ENCODE measurements at regions not wholly inside any gene's neighbourhood (a gene's known extent, or its start where the extent isn't known, plus 50 kb on each side); places are given as distances from the start of the nearest gene placed in this dataset.
"Not testable (repeated sequence)": the region's sequence is repeated elsewhere in the genome, so short reads cannot be mapped to it uniquely, and the experiment has no call there.

- no peak overlapping the region for H3K4me2 ChIP-seq (ENCODE audit: low read depth, low read length)
- no peak for DNase-seq
- no peaks in the 10 kb centered on the region for H3F3A ChIP-seq (ENCODE audit: insufficient read depth, low read length)
- no peak for TF ChIP-seq EZH2phosphoT487 (IDR thresholded peaks at IDR 0.05; ENCODE audit: low read length)
- no peak for TF ChIP-seq EZH2 (optimal IDR thresholded peaks at IDR 0.05; ENCODE audit: low read depth, low read length)
- no peak for TF ChIP-seq CTCF (IDR thresholded peaks at IDR 0.05; ENCODE audit: low read length)
- H3K9ac ChIP-seq (ENCODE audit: low read length): no peak overlapping the region
- H3K36me3 ChIP-seq (replicated peaks; ENCODE audit: insufficient read depth, low read length): no peaks in the 10 kb centered on the region
- H4K20me1 ChIP-seq (ENCODE audit: insufficient read depth, low read length): no peaks in the 10 kb centered on the region
- no peak overlapping the region for H2AFZ ChIP-seq (ENCODE audit: low read length)
- no peaks in the 10 kb centered on the region for H3K9me3 ChIP-seq (replicated peaks; ENCODE audit: insufficient read depth, low read length)
- no peak overlapping the region for H3K4me3 ChIP-seq (ENCODE audit: low read length)
- no peak overlapping the region for H3K27ac ChIP-seq (ENCODE audit: low read length)
- no peaks in the 10 kb centered on the region for H3K9me2 ChIP-seq (replicated peaks; ENCODE audit: insufficient read depth, low read length)
- no peaks in the 10 kb centered on the region for H3K4me1 ChIP-seq (ENCODE audit: low read length)
- H3K27me3 ChIP-seq (replicated peaks; ENCODE audit: insufficient read depth, low read length): no peaks in the 10 kb centered on the region
- no peaks in the 10 kb centered on the region for H3K79me2 ChIP-seq (ENCODE audit: low read length)
These were observed 1057.1 kb downstream of the CDH8 start for GRCh38 chr16:60979119-60979518.

- Histone ChIP-seq H3F3A (ENCODE audit: insufficient read depth, low read length) (no peaks in the 10 kb centered on the region), H3K36me3 (replicated peaks; ENCODE audit: insufficient read depth, low read length) (no peaks in the 10 kb centered on the region), H2AFZ (ENCODE audit: low read length) (no peak overlapping the region), H3K4me2 (ENCODE audit: low read depth, low read length) (no peak overlapping the region), H3K9ac (ENCODE audit: low read length) (no peak overlapping the region), H3K27me3 (replicated peaks; ENCODE audit: insufficient read depth, low read length) (no peaks in the 10 kb centered on the region), H4K20me1 (ENCODE audit: insufficient read depth, low read length) (no peaks in the 10 kb centered on the region), H3K9me3 (replicated peaks; ENCODE audit: insufficient read depth, low read length) (no peaks in the 10 kb centered on the region), H3K27ac (ENCODE audit: low read length) (no peak overlapping the region), H3K4me1 (ENCODE audit: low read length) (no peaks in the 10 kb centered on the region), H3K79me2 (ENCODE audit: low read length) (no peaks in the 10 kb centered on the region), H3K9me2 (replicated peaks; ENCODE audit: insufficient read depth, low read length) (no peaks in the 10 kb centered on the region), H3K4me3 (ENCODE audit: low read length) (no peak overlapping the region)
- DNase-seq: no peak
- TF ChIP-seq EZH2phosphoT487 (IDR thresholded peaks at IDR 0.05; ENCODE audit: low read length) (no peak), EZH2 (optimal IDR thresholded peaks at IDR 0.05; ENCODE audit: low read depth, low read length) (no peak), CTCF (IDR thresholded peaks at IDR 0.05; ENCODE audit: low read length) (no peak)
These were observed 1086.4 kb downstream of the CDH8 start for GRCh38 chr16:60949800-60950199.

GRCh38 chr16:60945225-60945624 is 1091.0 kb downstream of the CDH8 start:
- Histone ChIP-seq H3K27ac (ENCODE audit: low read length) (no peak overlapping the region), H3K4me1 (ENCODE audit: low read length) (no peaks in the 10 kb centered on the region), H3K4me3 (ENCODE audit: low read length) (no peak overlapping the region), H3F3A (ENCODE audit: insufficient read depth, low read length) (no peaks in the 10 kb centered on the region), H3K9me3 (replicated peaks; ENCODE audit: insufficient read depth, low read length) (no peaks in the 10 kb centered on the region), H3K9ac (ENCODE audit: low read length) (no peak overlapping the region), H3K9me2 (replicated peaks; ENCODE audit: insufficient read depth, low read length) (no peaks in the 10 kb centered on the region), H3K36me3 (replicated peaks; ENCODE audit: insufficient read depth, low read length) (no peaks in the 10 kb centered on the region), H2AFZ (ENCODE audit: low read length) (no peak overlapping the region), H3K4me2 (ENCODE audit: low read depth, low read length) (no peak overlapping the region), H4K20me1 (ENCODE audit: insufficient read depth, low read length) (no peaks in the 10 kb centered on the region), H3K79me2 (ENCODE audit: low read length) (no peaks in the 10 kb centered on the region), H3K27me3 (replicated peaks; ENCODE audit: insufficient read depth, low read length) (no peaks in the 10 kb centered on the region)
- no peak for TF ChIP-seq CTCF (IDR thresholded peaks at IDR 0.05; ENCODE audit: low read length)
- TF ChIP-seq EZH2phosphoT487 (IDR thresholded peaks at IDR 0.05; ENCODE audit: low read length): no peak
- DNase-seq: peak; percentile 23

GRCh38 chr16:60936189-60936588 is 1100.0 kb downstream of the CDH8 start:
- not testable (repeated sequence) for H3K36me3 ChIP-seq (replicated peaks; ENCODE audit: insufficient read depth, low read length); H3F3A ChIP-seq (ENCODE audit: insufficient read depth, low read length); H3K9ac ChIP-seq (ENCODE audit: low read length); H3K27me3 ChIP-seq (replicated peaks; ENCODE audit: insufficient read depth, low read length); H3K27ac ChIP-seq (ENCODE audit: low read length); H3K4me3 ChIP-seq (ENCODE audit: low read length); H3K9me3 ChIP-seq (replicated peaks; ENCODE audit: insufficient read depth, low read length); H3K4me2 ChIP-seq (ENCODE audit: low read depth, low read length); H2AFZ ChIP-seq (ENCODE audit: low read length); H4K20me1 ChIP-seq (ENCODE audit: insufficient read depth, low read length); H3K79me2 ChIP-seq (ENCODE audit: low read length); H3K4me1 ChIP-seq (ENCODE audit: low read length); H3K9me2 ChIP-seq (replicated peaks; ENCODE audit: insufficient read depth, low read length); DNase-seq
